Kidney (tissue), 13 donors: ENCODE measurements at regions not wholly inside any gene's neighbourhood (a gene's known extent, or its start where the extent isn't known, plus 50 kb on each side); places are given as distances from the start of the nearest gene placed in this dataset.

Experiments
- DNase-seq, 5 donors: peaks; one replicate each; pipeline ENCODE4 v3.0.0-alpha.2; 2013 to 2020
- FAIRE-seq: peaks from 2 replicates; lab custom pipeline; 2012; peaks lifted over from hg19 to GRCh38; lab: Jason Lieb, UNC
- H3K27ac ChIP-seq, 2 donors: one replicate each; pipeline ENCODE4 v1.7.0; 2013; ENCODE audit warnings: low read depth in 2 of 2, low read length in 2 of 2, inconsistent platforms in 1 of 2
- H3K27me3 ChIP-seq: one replicate; pipeline ENCODE4 v1.7.1; 2013; ENCODE audit warnings: low read length, inconsistent platforms; ENCODE audit not compliant: control insufficient read depth, insufficient read depth
- H3K36me3 ChIP-seq, 3 donors: one replicate each; pipeline versions ENCODE4 v1.7.0 to v1.7.1; 2013; ENCODE audit warnings: low read length in 3 of 3, control low read depth in 1 of 3, inconsistent platforms in 1 of 3; ENCODE audit not compliant: insufficient read depth in 3 of 3, control insufficient read depth in 2 of 3
- H3K4me1 ChIP-seq, 3 donors: one replicate each; pipeline versions ENCODE4 v1.7.0 to v1.7.1; 2013; ENCODE audit warnings: low read length in 3 of 3, inconsistent platforms in 1 of 3, low read depth in 1 of 3; ENCODE audit not compliant: control insufficient read depth in 2 of 3, insufficient read depth in 2 of 3
- H3K4me3 ChIP-seq, 3 donors: one replicate each; pipeline versions ENCODE4 v1.7.0 to v1.8.1; 2013; ENCODE audit warnings: low read length in 3 of 3, control low read depth in 1 of 3, inconsistent platforms in 1 of 3
- H3K9ac ChIP-seq, 3 donors: one replicate each; pipeline versions ENCODE4 v1.7.0 to v1.7.1; 2013; ENCODE audit warnings: low read length in 3 of 3, control low read depth in 1 of 3, inconsistent platforms in 1 of 3
- H3K9me3 ChIP-seq, 3 donors: one replicate each; pipeline versions ENCODE4 v1.7.0 to v1.7.1; 2013; ENCODE audit warnings: low read length in 3 of 3, control low read depth in 1 of 3, inconsistent platforms in 1 of 3; ENCODE audit not compliant: control insufficient read depth in 2 of 3, insufficient read depth in 1 of 3
- intact Hi-C: fragments of 100-400 bp; cut with DNase I; formaldehyde crosslinking; loops from one replicate; pipeline ENCODE4 v1.11.1; 2022
- TF ChIP-seq, protein P1 (sequence below): IDR thresholded peaks from 3 replicates; pipeline ENCODE4 v1.5.1; 2012; ENCODE audit warnings: mild to moderate bottlenecking, moderate library complexity, borderline replicate concordance; ENCODE audit not compliant: insufficient read depth; ENCODE audit errors: extremely low read depth
- donor health status: control.
- donor health status: control.
- donor health status: control.
- donor health status: control.
- donor health status: control.
- donor health status: DM: yes; HTN: yes; CAD: no.
- donor health status: Normal renal cell carcinoma (clear cell type).

DNA sequence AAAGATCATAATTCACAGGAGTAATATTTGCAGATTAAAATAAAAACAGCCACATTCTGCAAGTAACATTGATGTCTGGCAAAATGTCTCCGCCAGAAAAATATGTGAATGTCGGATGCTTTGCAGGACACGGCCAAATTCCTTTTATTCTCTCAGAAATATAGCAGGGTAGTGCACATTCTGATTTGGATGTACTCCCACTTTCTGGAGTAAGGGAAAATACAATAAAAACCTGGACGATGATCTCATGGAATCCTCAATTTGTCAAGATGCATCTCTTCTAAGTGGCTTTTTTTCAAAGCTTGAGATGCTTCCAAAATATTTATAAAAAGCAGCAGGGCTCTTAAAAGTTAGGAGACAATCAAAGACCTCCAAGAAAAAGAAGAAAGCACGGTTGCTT is 133.3 kb downstream of the TBX5 start:
- H3K4me3 ChIP-seq = no peak overlapping the region
- H3K9ac ChIP-seq = no peak overlapping the region
- intact Hi-C loops = no loop called here
- H3K27me3 ChIP-seq = no peaks in the 10 kb centered on the region
- H3K36me3 ChIP-seq = no peaks in the 10 kb centered on the region
- DNase-seq (no peak), FAIRE-seq (no peak)
- no peaks in the 10 kb centered on the region for H3K4me1 ChIP-seq
- TF ChIP-seq, protein P1, sequence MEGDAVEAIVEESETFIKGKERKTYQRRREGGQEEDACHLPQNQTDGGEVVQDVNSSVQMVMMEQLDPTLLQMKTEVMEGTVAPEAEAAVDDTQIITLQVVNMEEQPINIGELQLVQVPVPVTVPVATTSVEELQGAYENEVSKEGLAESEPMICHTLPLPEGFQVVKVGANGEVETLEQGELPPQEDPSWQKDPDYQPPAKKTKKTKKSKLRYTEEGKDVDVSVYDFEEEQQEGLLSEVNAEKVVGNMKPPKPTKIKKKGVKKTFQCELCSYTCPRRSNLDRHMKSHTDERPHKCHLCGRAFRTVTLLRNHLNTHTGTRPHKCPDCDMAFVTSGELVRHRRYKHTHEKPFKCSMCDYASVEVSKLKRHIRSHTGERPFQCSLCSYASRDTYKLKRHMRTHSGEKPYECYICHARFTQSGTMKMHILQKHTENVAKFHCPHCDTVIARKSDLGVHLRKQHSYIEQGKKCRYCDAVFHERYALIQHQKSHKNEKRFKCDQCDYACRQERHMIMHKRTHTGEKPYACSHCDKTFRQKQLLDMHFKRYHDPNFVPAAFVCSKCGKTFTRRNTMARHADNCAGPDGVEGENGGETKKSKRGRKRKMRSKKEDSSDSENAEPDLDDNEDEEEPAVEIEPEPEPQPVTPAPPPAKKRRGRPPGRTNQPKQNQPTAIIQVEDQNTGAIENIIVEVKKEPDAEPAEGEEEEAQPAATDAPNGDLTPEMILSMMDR = no peak
- H3K27ac ChIP-seq = no peak overlapping the region
- H3K9me3 ChIP-seq = no peaks in the 10 kb centered on the region

DNA sequence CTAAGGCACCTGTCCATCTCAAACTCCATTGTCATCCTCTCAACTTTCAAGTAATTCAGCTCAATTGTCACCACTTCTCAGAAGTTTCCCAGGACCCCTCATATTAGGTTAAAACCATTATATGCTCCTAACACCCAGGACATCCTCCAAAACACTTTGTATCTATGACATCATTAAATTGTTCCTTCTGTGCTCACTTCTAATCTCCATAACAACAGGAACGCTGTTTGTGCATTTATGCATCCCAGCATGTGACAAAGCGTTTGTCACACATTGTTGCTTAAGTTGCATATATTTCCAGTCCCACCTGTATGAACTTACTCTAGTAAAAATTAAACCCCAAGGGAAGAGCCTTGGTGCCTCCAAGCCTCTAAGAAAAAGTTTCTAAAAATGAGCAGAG is 133.9 kb downstream of the TBX5 start:
- Histone ChIP-seq H3K4me3 (no peak overlapping the region), H3K27ac (no peak overlapping the region), H3K9me3 (no peaks in the 10 kb centered on the region), H3K27me3 (no peaks in the 10 kb centered on the region), H3K9ac (no peak overlapping the region), H3K4me1 (no peaks in the 10 kb centered on the region), H3K36me3 (no peaks in the 10 kb centered on the region)
- intact Hi-C loops = no loop called here
- DNase-seq (no peak), FAIRE-seq (no peak)
- TF ChIP-seq, protein P1 = no peak

DNA sequence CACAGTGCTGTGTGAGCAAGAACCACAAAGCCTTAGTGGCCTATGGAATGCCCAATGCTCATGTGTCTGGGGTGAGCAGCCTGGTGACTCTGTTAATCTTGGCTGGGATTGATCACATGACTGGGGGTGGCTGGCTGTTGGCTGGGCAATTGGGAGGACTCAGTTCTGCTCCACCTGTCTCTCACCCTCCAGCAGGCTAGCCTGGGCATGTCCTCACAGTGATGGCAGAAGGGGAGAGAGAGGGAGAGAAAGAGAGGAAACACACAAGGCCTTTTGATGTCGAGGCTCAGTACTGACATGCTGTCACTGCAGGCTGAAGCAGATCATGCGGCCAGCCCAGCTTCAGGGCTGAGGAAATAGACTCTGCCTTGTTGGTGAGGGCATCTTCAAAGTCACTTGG is 136.8 kb downstream of the TBX5 start:
- DNase-seq (no peak), FAIRE-seq (no peak)
- no peaks in the 10 kb centered on the region for H3K27me3 ChIP-seq
- intact Hi-C loops = no loop called here
- no peak overlapping the region for H3K4me3 ChIP-seq
- no peaks in the 10 kb centered on the region for H3K36me3 ChIP-seq
- no peak overlapping the region for H3K9ac ChIP-seq
- TF ChIP-seq, protein P1 = no peak
- H3K4me1 ChIP-seq = no peaks in the 10 kb centered on the region
- H3K27ac ChIP-seq = no peak overlapping the region
- H3K9me3 ChIP-seq = no peaks in the 10 kb centered on the region

GRCh38 chr12:114266536-114266935 is 139.4 kb downstream of the TBX5 start:
- DNase-seq = no peak
- intact Hi-C loops = no loop called here
- no peaks in the 10 kb centered on the region for H3K27me3 ChIP-seq
- no peaks in the 10 kb centered on the region for H3K9me3 ChIP-seq
- TF ChIP-seq, protein P1 = no peak
- no peak for FAIRE-seq
- no peaks in the 10 kb centered on the region for H3K36me3 ChIP-seq
- H3K9ac ChIP-seq = no peak overlapping the region
- no peaks in the 10 kb centered on the region for H3K4me1 ChIP-seq
- no peak overlapping the region for H3K4me3 ChIP-seq
- no peak overlapping the region for H3K27ac ChIP-seq
